Mesothelial cell of epicardium (in vitro differentiated cells): ENCODE measurements at regions not wholly inside any gene's neighbourhood (a gene's known extent, or its start where the extent isn't known, plus 50 kb on each side); places are given as distances from the start of the nearest gene placed in this dataset.

Source experiments
- DNase-seq, 2 experiments: peaks; one replicate each; pipeline ENCODE4 v3.0.0; 2021; ENCODE audit warnings: low spot score in 2 of 2; ENCODE audit not compliant: unreplicated experiment in 2 of 2
- H3K27ac Mint-ChIP-seq: 2 replicates; pipeline ENCODE4 v1.8.0; 2021; ENCODE audit warnings: mixed read lengths
- H3K27me3 Mint-ChIP-seq: 2 replicates; pipeline ENCODE4 v1.8.0; 2021; ENCODE audit warnings: low read depth, mixed read lengths
- H3K36me3 Mint-ChIP-seq: 2 replicates; pipeline ENCODE4 v1.8.0; 2021; ENCODE audit warnings: mixed read lengths
- H3K4me1 Mint-ChIP-seq: 2 replicates; pipeline ENCODE4 v1.8.0; 2021; ENCODE audit warnings: mixed read lengths
- H3K4me3 Mint-ChIP-seq: 2 replicates; pipeline ENCODE4 v1.8.0; 2021; ENCODE audit warnings: mild to moderate bottlenecking, moderate library complexity, mixed read lengths
- H3K9me3 Mint-ChIP-seq: 2 replicates; pipeline ENCODE4 v1.8.0; 2021; ENCODE audit warnings: mixed read lengths
- TF ChIP-seq, protein P1 (sequence below): fragments of 200-600 bp; sonication (generic); IDR thresholded peaks from one replicate; pipeline ENCODE4 v1.5.0; 2021; ENCODE audit warnings: antibody characterized with exemption; ENCODE audit not compliant: unreplicated experiment

DNA sequence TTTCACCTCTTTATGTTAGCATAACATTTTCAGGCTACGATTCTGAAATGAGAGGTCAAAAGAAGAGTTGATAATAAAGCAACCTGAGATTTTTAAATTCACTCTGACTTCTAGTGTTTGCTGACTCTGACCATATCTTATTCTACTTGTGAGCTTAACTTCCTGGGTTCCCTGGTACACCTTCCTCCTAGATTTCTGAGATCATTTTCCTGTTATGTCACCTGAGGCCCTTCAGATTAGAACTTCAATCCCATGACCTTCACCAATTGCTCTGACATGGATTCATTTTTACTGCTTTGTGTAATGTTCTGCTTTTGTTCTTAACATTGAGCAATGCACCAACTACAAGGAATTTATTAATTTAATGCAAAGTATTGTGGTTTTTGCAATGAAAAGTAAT, 542.9 kb upstream of the FLRT2 start:
- no peak for DNase-seq
- H3K27ac Mint-ChIP-seq: no peak overlapping the region
- TF ChIP-seq, protein P1, sequence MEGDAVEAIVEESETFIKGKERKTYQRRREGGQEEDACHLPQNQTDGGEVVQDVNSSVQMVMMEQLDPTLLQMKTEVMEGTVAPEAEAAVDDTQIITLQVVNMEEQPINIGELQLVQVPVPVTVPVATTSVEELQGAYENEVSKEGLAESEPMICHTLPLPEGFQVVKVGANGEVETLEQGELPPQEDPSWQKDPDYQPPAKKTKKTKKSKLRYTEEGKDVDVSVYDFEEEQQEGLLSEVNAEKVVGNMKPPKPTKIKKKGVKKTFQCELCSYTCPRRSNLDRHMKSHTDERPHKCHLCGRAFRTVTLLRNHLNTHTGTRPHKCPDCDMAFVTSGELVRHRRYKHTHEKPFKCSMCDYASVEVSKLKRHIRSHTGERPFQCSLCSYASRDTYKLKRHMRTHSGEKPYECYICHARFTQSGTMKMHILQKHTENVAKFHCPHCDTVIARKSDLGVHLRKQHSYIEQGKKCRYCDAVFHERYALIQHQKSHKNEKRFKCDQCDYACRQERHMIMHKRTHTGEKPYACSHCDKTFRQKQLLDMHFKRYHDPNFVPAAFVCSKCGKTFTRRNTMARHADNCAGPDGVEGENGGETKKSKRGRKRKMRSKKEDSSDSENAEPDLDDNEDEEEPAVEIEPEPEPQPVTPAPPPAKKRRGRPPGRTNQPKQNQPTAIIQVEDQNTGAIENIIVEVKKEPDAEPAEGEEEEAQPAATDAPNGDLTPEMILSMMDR: no peak

DNA sequence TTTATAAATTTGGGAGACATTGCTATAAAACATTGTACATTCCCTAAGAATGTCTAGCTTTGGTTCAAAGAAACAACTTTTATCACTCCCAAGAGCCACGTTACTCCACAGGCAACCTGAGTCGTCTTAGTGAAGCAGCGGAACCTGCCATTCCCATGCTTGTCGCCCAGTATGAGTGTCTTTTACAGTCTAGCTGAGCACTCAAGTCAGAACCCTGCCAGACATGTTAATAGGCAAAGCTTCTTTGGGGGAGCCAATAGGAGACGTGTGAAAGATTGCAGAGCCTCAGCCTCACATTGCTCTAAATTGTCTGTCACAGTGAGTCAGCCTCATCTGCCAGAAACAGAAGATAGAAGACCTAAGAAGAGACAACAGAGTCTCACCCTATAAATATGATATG, 541.6 kb upstream of the FLRT2 start:
- peaks cover 21% of the 10 kb centered on the region for H3K9me3 Mint-ChIP-seq
- H3K27me3 Mint-ChIP-seq: no peaks in the 10 kb centered on the region
- no peak for DNase-seq
- no peak overlapping the region for H3K4me3 Mint-ChIP-seq
- H3K4me1 Mint-ChIP-seq: no peaks in the 10 kb centered on the region
- no peaks in the 10 kb centered on the region for H3K36me3 Mint-ChIP-seq
- no peak overlapping the region for H3K27ac Mint-ChIP-seq
- TF ChIP-seq, protein P1: no peak

More for the DNA sequence above, 542.9 kb upstream of the FLRT2 start:
- Mint-ChIP-seq H3K27me3 (no peaks in the 10 kb centered on the region), H3K36me3 (no peaks in the 10 kb centered on the region), H3K4me3 (no peak overlapping the region), H3K4me1 (no peaks in the 10 kb centered on the region), H3K9me3 (peaks cover 22% of the 10 kb centered on the region)

DNA sequence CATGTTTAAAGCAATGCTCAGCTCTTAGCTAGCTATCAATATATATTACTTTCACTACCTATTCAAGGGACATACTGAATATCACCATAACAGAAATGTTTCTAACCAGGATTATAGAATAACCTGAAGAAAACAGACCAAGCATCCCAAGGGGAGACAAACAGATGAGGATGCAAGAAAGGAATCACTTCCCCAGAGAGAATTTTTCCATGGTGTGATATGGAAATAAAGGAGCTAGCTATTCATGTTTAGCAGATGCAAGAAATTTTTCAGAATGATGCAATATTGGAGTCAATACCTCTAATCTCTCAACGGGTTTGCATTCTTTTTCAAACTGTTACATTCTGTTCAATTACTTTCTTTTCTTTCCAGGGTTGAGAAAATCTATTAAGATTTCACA, 538.9 kb upstream of the FLRT2 start:
- Mint-ChIP-seq H3K9me3 (peaks cover 6% of the 10 kb centered on the region), H3K27ac (no peak overlapping the region)
- TF ChIP-seq, protein P1: no peak

DNA sequence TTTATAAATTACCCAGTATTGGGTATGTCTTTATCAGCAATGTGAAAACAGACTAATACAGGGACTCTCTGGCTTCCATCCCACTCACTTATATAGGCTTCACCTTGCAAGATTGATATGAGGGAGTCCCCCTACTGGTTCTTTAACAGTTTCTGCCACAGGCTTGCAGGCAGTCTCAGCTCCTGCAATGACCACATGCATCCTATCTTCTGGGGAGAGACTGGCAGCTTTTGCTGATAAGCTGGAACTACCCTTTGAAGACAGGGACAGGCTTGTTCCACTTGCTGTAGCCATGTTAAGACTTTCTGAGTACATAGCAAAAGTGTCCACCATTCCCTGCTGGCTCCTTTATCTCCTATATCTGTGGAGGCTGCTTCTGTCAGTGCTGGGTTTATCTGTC, 531.7 kb upstream of the FLRT2 start:
- peaks cover under 1% of the 10 kb centered on the region for H3K36me3 Mint-ChIP-seq
- H3K4me3 Mint-ChIP-seq: no peak overlapping the region

More for the DNA sequence above, 538.9 kb upstream of the FLRT2 start:
- Mint-ChIP-seq H3K36me3 (no peaks in the 10 kb centered on the region), H3K4me3 (no peak overlapping the region), H3K27me3 (no peaks in the 10 kb centered on the region), H3K4me1 (no peaks in the 10 kb centered on the region)
- no peak for DNase-seq

DNA sequence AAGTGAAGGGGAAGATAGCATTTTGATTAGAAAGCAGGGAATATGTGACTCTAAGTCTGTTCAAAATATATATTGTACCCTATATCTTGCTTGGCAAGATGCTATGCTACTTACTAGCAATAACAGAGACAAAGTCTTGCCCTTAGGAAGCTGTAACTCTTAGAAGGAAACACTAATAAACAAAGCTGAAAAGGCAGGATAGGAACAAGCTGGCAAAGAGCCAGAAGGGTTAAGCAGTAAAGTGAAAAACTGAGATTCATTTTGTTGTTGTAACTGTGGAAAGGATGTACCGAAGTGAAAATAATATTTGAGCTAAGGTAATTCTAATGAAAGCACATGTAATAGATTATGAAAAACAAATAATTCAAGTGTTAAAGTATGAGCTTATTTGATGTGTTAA, 527.1 kb upstream of the FLRT2 start:
- Mint-ChIP-seq H3K27me3 (no peaks in the 10 kb centered on the region), H3K36me3 (peaks cover 3% of the 10 kb centered on the region), H3K9me3 (peaks cover 6% of the 10 kb centered on the region), H3K4me3 (no peak overlapping the region), H3K4me1 (peaks cover 8% of the 10 kb centered on the region), H3K27ac (no peak overlapping the region)
- TF ChIP-seq, protein P1: no peak
- DNase-seq: no peak

More for the DNA sequence above, 531.7 kb upstream of the FLRT2 start:
- Mint-ChIP-seq H3K4me1 (no peaks in the 10 kb centered on the region), H3K27ac (no peak overlapping the region), H3K27me3 (no peaks in the 10 kb centered on the region), H3K9me3 (peaks cover 4% of the 10 kb centered on the region)
- no peak for DNase-seq
- TF ChIP-seq, protein P1: no peak

DNA sequence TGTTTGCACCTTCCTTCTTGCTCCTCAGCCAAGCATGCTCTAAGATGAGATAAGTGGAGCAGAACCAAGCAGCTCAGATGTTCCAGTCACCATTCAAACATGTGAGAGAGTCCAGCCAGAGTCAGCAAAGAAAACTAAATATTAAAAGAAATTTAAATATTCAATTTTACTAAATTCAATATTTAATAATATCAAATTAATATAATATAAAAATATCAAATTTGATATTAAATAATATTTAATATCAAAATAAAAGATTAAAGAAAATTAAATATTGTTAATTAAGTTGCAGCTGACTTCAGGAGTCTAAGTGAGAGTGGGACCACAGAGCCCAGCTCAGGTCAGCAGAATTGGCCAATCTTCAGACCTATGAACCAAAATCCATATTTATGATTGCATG, 526.1 kb upstream of the FLRT2 start:
- Mint-ChIP-seq H3K27ac (no peak overlapping the region), H3K9me3 (peaks cover 6% of the 10 kb centered on the region), H3K36me3 (peaks cover 3% of the 10 kb centered on the region), H3K4me3 (no peak overlapping the region), H3K27me3 (no peaks in the 10 kb centered on the region), H3K4me1 (peaks cover 8% of the 10 kb centered on the region)
- DNase-seq: no peak
- TF ChIP-seq, protein P1: no peak
